NCI-H146 (cell line): ENCODE measurements at regions not wholly inside any gene's neighbourhood (a gene's known extent, or its start where the extent isn't known, plus 50 kb on each side); places are given as distances from the start of the nearest gene placed in this dataset.
"Not testable (repeated sequence)": the region's sequence is repeated elsewhere in the genome, so short reads cannot be mapped to it uniquely, and the experiment has no call there.

Experiments
- DNase-seq: peaks from one replicate; lab custom pipeline; 2025; lab: John Stamatoyannopoulos, UW

DNA sequence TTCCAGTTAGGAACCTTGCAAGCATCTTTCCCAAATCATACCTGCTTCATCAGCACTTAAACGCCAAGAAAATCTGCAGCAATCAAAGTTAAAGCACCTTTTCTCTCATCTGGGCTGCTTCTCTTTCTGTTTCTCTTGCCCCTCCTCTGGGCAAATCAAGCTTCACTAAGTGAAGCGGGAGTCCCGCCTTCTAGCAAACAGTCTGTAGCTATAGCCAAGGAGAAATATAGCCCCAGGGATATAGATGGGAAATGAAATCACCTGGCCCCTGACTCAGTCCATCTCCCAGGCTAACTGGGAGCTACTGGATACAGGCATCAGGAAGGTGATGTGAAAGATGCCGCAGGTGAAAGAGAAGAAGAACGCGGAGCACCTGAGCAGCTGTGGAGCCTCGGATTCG, 481.9 kb downstream of the C6orf118 start:
- DNase-seq: peak; percentile 96

DNA sequence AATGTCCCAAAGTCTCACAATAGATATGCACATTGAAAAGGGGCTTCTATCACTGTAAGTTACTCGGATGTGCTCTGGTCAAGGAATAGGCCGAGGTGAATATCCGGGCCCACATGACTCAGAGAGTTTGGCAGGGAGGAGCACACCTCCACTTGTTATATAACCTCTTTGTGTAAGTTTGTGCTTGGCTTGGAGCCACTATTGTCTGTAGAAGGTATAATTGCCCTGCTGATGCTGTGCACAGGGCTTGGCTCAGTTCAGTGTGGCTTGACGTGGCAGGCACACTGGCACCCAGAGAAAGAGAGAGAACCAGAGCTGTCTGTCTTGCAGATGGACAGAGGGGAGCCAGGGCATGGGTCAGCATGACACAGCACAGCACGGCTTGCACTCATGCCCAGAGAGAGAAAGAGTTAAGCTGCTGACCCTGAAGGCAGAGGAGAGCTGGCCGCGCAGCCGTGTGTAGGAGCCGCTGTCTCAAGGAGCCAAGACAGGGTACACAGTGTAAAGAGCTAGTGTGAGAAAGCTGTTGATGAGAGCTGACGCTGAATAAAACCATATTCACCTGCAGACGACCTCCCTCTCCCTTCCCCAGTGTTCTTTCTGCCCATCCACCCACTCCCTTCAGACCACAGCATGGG, 482.5 kb downstream of the C6orf118 start:
- peak; percentile 78 for DNase-seq

DNA sequence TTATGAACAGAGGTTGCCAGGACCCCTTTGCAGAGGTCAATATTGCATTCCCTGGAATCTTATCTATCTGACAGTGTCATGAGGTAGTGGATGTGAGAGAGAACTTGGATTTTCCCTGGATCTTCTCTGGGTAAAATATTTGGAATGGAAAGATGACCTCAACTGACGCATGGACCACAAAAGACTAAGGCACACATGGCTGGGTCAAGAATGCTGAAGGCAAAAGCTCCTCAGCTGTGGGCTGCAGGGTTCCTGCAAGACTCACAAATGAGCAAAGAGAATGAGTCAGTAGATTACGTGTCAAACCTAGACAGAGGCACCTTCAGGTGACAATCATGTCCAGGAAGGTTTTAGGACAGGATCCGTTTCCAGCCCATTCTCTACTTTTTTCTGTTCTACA, 484.0 kb downstream of the C6orf118 start:
- DNase-seq: no peak

DNA sequence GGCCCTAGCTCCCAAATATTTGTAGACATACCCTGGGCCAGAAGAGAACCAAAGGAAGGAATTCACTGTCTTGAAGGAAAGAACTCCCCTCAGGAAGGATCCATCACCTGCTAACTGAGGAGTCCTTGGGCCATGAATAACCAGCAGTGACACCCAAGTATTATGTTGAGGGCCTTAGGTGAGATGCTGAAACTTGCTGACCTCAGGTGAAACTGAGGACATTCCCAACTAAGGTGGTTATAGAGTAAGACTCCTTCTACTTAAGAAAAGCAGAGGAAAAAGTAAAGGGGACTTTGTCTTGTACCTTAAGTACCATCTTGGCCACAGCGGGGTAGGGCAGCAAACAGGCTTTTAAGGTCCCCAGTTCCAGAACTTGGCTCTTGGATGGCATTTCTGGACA, 491.7 kb downstream of the C6orf118 start:
- no peak for DNase-seq

DNA sequence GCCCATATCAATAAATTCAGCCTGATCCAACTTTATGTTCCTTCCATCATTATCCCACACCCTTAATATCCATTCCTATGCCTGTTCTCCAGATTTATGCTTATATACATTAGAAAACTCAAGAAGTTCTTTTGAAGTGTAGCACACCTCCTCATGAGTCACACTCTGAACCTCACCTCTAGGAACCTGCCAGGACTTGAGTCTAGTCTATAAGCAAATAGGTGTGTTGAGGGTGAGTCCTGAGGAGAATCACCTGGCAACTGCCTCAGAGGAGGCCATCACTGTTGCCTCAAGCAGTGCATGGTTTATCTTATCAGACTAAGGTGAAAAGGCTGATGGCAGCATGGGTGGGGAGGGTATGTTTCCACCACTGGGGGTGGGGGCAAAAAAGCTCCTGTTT, 496.7 kb downstream of the C6orf118 start:
- DNase-seq: no peak

DNA sequence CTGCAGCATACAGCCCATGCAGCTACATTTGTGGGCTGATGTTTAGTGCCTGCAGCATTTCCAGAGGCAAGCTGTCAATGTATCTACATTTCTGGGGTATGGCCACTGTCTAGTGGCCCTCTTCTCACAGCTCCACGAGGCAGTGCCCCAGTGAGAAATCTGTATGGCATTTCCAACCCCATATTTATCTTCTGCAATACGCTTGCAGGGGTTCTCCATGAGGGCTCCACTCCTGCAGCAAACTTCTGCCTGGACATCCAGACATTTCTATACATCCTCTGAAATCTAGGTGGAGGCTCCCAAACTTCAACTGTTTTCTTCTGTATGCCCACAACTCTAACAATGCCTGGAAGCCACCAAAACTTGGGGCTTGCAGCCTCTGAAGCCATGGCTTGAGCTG, 502.3 kb downstream of the C6orf118 start:
- no peak for DNase-seq

DNA sequence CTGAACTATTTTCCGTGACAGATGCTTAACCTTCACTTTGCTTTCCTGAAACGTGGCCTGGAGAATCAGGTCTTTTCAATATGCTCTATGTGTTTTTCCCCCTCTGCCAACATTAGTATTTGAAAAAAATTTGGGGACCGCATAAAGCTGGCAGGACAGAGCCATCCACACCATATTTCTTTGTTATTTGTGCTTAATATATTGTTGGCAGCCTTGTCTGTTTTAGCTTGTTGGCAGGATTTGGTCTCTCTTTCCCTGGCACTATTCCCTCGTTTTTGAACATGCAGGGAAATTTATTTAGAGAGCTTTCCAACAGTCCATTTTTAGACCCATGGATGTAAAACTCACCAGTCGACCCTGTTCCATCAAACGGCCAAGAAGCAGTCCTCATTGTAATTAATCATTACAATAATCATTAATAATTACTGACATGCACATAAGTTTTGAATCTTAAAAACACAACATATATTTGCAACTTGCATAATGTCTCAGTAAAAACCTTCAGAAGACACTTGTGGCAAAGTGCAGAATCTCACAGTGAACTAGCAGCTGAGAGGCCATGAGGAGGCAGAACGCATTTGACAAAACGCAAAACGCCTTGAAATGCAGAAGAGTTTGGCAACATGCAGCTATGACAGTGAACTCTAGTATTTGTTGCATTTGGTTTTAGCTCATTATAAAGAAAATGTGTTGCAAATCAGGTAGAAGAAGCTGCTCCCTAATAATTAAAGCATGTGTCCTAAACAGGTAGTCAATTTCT, 514.2 kb downstream of the C6orf118 start:
- no peak for DNase-seq

DNA sequence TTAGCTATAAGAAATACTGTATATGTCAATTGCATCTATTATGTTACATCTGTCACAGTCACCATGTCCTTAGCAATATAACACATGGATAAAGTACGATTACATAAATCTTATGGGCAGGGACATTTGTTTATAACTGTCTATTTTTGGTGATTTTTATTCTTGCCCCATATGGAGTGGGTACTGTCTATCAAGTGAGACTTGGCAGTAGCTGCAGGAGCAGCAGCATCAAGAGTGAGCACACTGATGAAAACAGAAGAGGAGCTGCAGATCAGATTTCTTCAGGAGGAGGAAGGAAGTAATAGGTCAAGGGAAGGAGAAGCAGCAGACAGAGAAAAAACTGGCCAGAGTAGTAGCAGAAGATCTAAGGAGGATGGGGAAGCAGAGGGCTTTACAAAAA, 516.7 kb downstream of the C6orf118 start:
- no peak for DNase-seq

DNA sequence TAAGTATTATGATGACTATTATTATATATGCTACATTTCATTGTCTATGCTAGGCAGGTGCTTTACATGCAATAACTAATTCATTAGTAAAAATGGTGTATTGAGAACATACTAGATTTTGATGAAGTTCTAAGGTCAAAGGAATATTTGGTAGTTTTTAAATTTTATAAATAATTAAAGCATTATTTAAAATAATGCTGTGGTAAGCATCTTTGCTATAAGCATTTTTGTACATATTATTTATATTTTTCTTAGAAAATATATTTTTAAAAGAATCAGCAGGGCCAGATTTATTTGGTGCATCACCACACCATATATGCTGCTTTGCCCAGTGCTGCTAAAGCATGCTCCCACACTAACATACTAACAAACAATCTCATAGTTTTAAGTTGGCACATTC, 517.9 kb downstream of the C6orf118 start:
- DNase-seq: no peak

DNA sequence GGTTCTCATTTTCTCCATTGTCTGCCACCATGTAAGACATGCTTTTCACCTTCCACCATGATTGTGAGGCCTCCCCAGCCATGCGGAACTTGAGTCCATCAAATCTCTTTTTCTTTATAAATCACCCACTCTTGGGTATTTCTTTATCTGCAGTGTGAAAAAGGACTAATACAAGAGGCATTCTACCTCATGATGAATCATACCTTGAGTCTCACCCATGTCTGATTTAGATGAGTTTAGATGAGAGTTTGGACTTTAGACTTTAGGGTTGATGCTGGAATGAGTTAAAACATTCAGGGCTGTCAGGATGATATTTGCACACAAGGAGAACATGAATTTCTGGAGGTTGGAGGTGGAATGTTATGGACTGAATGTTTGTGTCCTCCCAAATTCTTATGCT, 545.6 kb downstream of the C6orf118 start:
- no peak for DNase-seq

DNA sequence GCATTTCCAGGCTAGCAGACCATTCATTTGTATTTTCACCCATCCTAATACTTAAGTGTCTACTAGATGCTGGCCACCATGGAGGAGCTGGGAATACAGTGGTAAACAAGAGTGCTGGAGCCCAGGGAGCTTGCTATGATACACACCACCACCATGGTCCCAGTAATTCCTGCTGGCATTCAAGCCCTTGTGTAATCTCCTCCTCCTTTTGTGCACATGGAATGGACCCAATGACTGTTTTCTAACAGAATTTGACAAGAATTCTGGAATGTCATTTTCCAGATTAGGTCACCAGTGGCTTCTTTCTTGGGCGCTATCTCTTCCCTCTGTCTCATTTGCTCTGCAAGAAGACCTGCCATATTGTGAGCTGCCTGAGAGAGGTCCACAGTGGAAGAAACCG, 552.0 kb downstream of the C6orf118 start:
- DNase-seq: no peak

DNA sequence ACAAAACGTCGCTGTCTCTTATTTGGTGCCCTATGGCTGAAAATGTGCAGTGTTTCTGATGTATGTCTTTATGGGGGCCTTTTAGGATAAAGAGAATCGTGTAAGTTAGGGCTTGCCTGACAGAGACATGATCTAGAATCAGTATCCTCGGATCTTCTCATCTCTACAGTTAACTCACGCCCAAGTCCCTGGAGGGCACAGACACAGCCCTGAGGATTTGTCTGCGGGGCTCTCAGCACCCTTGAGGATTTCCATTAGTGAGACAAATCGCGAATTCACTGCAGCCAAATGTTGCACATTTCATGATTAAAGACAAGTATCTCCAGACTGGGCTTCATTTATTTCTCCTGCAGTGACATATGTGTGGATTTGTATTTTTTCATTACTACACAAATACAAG, 552.7 kb downstream of the C6orf118 start:
- no peak for DNase-seq

DNA sequence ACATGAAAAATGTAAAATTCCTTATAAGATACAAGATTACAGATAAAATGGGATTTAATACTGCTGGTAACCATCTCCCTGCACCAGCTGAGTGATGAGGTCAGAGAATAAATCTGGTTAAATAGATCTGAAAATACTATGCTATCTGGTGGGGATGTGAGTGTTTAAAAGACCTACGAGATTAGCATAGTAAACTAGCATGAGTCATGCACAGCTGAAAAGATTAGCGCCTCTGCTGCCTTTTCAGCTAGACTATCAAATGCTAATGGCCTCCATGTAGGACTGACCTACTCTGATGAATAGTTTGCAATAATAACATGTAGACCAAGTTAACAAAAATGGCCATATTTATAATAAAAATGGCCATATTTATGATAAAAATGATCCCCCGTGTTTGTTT, 553.3 kb downstream of the C6orf118 start:
- DNase-seq: peak; percentile 22

DNA sequence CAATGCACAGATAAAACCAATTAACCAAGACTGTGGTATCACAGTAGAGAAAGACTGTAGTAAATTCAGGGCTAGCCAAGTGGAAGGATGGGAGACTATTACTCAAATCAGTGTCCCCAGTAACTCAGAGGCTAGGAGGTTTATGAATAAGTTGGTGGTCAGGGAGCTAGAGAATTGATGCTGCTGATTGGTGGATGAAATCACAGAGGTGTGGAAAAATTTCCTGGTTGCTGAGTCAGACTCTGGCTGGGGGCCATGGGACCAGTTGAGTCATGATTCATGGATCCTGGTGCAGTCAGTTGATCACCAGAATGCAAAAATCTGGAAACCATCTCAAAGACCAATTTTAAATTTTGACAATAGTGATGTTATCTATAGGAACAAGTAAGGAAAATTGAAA, 555.9 kb downstream of the C6orf118 start:
- DNase-seq: no peak

DNA sequence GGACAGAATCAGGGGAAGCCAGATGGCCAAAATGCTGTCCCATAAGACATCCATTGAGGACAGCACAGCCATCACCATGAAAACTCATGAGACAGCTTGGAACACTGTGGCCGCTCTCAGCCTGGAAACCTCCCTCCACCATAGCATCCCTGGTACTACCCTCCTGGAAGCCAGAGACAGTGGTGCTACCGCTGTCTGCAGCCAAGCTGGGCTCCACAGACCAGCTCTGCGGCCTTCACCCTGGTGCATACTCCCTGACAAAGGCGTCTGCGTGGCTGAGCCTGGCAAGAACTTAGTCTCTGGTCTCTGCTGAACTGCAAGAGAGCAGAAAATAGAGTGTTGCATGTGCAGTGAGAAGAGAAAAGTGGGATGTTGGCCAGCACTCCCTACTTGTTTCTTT, 558.0 kb downstream of the C6orf118 start:
- no peak for DNase-seq

DNA sequence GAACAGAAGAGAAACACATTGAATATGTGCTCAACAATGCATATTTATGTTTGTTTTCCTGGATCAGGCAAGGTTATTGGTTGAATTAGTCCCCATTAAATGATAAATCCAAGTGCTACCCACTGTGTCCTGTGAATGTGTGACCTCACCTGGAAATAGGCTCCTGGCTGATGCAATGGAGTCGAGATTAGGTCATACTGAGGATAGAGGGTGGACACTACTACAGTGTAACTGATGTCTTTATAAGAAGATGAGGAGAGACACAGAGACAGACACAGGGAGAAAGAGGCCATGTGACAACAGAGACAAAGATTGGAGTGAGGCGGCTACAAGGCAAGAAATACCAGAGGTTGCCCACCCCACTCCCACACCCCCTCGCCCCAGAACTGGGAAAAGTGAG, 559.3 kb downstream of the C6orf118 start:
- peak; percentile 14 for DNase-seq

DNA sequence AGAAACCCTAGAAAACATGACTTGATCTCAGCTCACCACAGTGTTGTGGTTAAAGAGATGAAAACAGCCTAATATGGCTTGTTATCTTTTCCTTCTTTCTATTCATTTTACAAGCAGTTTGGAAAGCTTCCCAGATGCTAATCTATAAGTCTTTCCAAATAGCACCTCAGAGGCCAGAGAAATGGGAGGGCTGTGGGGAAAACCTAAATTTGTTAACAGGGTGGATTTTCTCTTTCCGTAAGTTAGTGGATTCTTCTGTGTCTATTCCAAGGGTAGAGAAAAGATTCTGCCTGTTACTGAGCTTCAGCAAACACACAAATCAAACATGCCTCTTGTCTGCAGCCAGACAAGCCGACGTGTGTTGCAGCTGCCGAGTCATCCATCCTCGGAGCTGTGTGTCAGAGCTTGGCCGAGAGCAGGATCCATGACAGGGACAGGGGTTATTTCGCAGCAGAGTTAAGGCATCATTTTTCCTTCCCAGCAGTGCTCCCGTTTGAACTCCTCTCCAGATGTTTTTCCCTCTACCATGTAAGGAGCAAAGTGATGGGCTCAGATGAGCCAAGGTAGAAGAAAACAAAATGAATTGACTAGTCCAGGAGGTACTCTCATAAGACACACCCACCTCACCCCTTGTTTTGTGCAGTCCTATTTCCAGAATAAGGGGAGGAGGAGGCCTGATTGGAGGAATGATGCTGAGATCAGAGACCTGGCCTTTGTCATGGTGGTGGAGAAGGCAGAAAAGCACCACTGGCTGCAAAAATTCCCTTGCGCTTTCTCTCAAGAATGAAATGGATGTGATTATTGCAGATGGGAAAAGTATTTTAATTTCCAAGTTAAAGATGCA, 560.0 kb downstream of the C6orf118 start:
- DNase-seq: peak; percentile 61

DNA sequence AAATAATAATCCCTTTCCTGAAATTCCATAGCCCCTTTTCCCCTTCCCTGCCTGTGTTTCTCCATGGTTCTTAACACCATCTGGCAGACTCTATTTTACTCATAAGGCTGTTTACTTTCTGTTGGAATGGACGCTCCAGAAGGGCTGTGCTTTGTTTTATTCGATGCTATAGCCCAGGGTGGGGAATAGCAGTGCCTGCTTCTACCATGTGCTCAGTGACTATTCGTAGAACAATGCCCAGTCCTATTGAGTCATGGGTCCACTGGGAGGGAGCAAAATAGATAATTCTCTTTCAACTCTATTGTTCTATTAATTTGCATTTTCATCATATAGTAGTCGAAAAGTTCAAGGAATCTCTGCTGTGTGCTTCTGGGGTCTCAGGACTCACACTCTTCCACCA, 565.1 kb downstream of the C6orf118 start:
- DNase-seq: no peak

DNA sequence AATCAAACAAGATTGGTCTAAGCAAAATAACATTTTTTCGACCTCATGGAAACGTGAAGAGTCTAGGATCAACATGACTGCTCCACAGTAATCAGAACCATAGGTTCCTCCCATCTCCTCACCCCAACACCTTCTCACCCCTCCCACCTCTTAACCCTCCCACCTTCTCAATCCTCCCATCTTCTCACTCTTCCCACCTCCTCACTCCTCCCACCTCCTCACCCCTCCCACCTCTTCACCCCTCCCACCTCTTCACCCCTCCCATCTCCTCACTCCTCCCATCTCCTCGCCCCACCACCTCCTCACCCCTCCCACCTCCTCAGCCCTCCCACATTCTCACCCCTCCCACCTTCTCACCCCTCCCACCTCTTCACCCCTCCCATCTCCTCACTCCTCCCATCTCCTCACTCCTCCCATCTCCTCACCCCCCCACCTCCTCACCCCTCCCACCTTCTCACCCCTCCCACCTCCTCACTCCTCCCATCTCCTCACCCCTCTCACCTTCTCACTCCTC, 567.4 kb downstream of the C6orf118 start:
- DNase-seq: no peak

DNA sequence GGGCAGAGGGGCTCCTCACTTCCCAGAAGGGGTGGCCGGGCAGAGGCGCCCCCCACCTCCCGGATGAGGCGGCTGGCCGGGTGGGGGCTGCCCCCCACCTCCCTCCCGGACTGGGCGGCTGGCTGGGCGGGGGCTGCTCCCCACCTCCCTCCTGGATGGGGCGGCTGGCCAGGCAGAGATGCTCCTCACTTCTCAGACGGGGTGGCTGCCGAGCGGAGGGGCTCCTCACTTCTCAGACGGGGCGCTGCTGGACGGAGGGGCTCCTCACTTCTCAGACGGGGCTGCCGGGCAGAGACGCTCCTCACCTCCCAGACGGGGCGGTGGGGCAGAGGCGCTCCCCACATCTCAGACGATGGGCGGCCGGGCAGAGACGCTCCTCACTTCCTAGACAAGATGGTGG, 573.3 kb downstream of the C6orf118 start:
- not testable (repeated sequence) for DNase-seq

DNA sequence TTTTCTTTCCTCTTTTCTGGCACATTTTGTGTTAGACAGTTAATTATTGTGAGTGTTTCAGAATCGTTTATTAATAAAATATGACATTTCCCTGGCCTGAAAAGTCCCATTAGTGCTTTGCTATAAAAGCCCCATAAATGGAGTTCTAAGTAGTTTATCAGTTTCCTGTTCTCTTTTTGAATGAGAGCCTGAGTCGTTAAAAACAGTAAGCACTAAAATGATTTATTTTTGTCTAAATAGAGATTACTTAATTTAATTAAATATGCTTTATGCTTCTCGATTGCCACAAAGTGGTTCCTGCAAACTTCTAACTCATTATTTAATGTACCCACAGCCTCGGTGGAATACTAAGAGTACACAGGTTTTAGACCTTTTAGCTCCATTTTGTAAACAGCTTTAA, 577.9 kb downstream of the C6orf118 start:
- DNase-seq: no peak

DNA sequence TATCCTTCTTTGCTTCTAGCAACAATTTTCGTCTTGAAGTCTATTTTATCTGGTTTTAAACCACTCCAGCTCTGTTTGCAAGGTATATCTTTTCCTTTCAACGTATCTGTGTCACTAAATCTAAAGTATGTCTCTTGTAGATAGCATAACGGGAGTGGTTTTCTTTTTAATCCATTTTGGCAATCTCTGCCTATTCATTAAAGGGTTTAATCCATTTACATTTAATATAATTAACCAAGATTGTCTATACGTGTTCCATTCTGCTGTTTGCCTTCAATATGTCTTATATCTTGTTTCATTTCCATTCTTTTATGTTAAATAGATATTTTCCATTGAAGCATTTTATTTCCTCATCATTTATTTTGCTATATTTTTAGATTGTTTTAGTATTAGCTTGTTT, 587.9 kb downstream of the C6orf118 start:
- DNase-seq: no peak

DNA sequence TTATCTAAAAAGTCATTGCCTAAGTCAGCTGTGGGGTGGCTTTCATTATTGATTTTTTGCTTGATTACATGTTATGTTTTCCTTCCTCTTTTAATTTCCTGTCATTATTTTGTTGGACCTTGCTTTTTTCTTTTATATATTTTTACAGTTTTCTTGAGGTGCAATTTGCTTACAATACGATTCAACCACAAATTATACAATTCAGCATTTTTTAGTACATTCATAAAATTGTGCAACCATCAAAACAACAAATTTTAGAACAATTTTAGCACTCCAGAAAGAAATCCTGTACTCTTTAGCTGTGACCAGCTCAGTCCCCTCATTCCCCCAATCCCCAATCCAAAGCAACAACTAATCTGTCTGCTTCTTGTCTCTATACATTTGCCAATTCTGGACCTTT, 608.9 kb downstream of the C6orf118 start:
- DNase-seq: no peak
